ENCODE measurements at regions not wholly inside any gene's neighbourhood (a gene's known extent, or its start where the extent isn't known, plus 50 kb on each side); places are given as distances from the start of the nearest gene placed in this dataset.

GRCh38 chr9:107554636-107555035, 65.1 kb upstream of the KLF4 start:
- no peak overlapping the region for H3K4me2 ChIP-seq (ENCODE audit: low read length)
- peaks cover 4% of the 10 kb centered on the region for H3K4me1 ChIP-seq (ENCODE audit: control insufficient read depth, insufficient read depth, low read length)
- no peak overlapping the region for H3K9ac ChIP-seq (ENCODE audit: low read depth, low read length)
- H3K27me3 ChIP-seq (ENCODE audit: control insufficient read depth, insufficient read depth, low read length) = no peaks in the 10 kb centered on the region
- no peak overlapping the region for H3K4me3 ChIP-seq (ENCODE audit: low read length)
- no peaks in the 10 kb centered on the region for H3K9me3 ChIP-seq (replicated peaks; ENCODE audit: low read length)
- no peaks in the 10 kb centered on the region for H3K36me3 ChIP-seq (ENCODE audit: insufficient read depth, low read length)

DNA sequence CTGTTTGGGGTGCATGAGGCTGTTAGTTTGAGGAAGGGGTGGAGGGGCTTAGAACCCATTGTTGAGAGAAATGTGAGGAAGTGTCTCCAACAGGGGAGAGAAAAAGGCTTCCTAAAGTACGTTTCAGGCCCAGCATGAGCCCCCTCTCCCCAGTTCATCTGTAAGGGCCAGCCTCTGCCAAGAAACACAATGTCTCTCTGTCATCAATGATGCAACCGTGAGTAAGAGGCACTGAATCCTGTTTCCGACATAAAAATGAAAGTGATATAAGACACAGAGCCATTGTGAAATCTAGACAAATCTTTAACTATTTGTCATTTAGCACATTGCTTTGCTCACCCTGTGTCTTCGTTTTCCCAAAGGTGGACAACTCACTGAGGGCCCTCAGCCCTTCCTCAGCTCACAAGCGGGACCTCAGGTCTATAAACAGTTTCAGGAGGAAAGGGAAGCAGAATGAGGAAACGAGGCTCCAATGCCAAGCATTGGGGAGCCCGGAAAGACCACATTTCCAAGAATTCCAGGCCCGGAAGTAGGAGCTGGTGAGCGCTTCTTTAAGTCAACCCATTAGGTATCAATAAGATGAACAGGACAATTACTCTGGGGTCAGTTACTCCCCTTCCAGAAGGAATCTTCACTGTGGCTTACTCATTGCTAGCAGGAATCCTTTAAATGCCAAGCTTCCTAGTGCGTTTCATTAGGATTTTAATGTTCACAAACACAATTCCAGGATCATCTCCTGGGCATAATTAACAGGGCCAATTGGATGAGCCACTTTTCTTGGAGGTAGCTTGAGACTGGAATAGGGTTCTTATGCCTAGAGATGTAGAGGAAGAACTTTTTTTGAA, 59.0 kb upstream of the KLF4 start:
- Histone ChIP-seq H3K36me3 (ENCODE audit: insufficient read depth, low read length) (no peaks in the 10 kb centered on the region), H3K4me2 (ENCODE audit: low read length) (peak overlapping the region; percentile 78), H3K4me3 (ENCODE audit: low read length) (peak overlapping the region; percentile 60), H3K27me3 (ENCODE audit: control insufficient read depth, insufficient read depth, low read length) (no peaks in the 10 kb centered on the region), H3K9ac (ENCODE audit: low read depth, low read length) (peak overlapping the region; percentile 69), H3K9me3 (replicated peaks; ENCODE audit: low read length) (no peaks in the 10 kb centered on the region), H3K4me1 (ENCODE audit: control insufficient read depth, insufficient read depth, low read length) (peaks cover 19% of the 10 kb centered on the region)

DNA sequence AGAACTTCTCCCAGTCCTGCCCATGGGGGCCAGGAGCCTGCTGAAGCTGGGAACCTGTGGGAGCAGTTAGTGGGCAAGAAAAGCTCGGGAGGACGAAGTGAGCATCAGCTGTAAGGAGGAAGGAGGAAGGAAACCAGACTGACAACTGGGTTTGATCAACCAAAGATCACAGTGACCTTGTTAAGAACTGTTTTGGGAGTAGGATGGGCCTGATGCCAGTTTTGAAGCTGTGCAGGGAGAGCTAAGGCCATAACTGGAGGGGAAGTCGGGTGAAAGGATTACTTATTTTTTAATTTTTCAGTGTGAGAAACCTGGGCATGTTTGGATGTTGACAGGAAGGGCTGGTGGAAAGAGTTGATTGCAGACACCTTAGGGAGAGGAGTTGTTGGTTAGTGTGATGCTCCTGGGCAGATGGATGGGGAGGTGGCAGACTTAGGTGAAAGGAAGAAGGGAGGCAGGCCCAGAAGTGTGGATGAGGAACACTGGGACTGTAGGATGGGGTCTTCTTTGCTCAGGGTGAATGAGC, 58.3 kb upstream of the KLF4 start:
- no peaks in the 10 kb centered on the region for H3K9me3 ChIP-seq (replicated peaks; ENCODE audit: low read length)
- H3K27me3 ChIP-seq (ENCODE audit: control insufficient read depth, insufficient read depth, low read length) = no peaks in the 10 kb centered on the region
- H3K4me2 ChIP-seq (ENCODE audit: low read length) = peak overlapping the region; percentile 59
- no peaks in the 10 kb centered on the region for H3K36me3 ChIP-seq (ENCODE audit: insufficient read depth, low read length)
- peaks cover 19% of the 10 kb centered on the region for H3K4me1 ChIP-seq (ENCODE audit: control insufficient read depth, insufficient read depth, low read length)
- peak overlapping the region; percentile 21 for H3K4me3 ChIP-seq (ENCODE audit: low read length)
- H3K9ac ChIP-seq (ENCODE audit: low read depth, low read length) = no peak overlapping the region

- Histone ChIP-seq H3K4me2 (ENCODE audit: low read length) (no peak overlapping the region), H3K4me1 (ENCODE audit: control insufficient read depth, insufficient read depth, low read length) (peaks cover 19% of the 10 kb centered on the region), H3K36me3 (ENCODE audit: insufficient read depth, low read length) (no peaks in the 10 kb centered on the region), H3K27me3 (ENCODE audit: control insufficient read depth, insufficient read depth, low read length) (no peaks in the 10 kb centered on the region), H3K9me3 (replicated peaks; ENCODE audit: low read length) (no peaks in the 10 kb centered on the region), H3K9ac (ENCODE audit: low read depth, low read length) (no peak overlapping the region), H3K4me3 (ENCODE audit: low read length) (no peak overlapping the region)
Measured at GRCh38 chr9:107547303-107547702, 57.7 kb upstream of the KLF4 start.

- Histone ChIP-seq H3K4me2 (ENCODE audit: low read length) (no peak overlapping the region), H3K27me3 (ENCODE audit: control insufficient read depth, insufficient read depth, low read length) (no peaks in the 10 kb centered on the region), H3K4me3 (ENCODE audit: low read length) (no peak overlapping the region), H3K9me3 (replicated peaks; ENCODE audit: low read length) (no peaks in the 10 kb centered on the region), H3K4me1 (ENCODE audit: control insufficient read depth, insufficient read depth, low read length) (peaks cover 19% of the 10 kb centered on the region), H3K36me3 (ENCODE audit: insufficient read depth, low read length) (no peaks in the 10 kb centered on the region), H3K9ac (ENCODE audit: low read depth, low read length) (no peak overlapping the region)
Measured at GRCh38 chr9:107546859-107547258, 57.3 kb upstream of the KLF4 start.

GRCh38 chr9:107545036-107545435, 55.5 kb upstream of the KLF4 start:
- Histone ChIP-seq H3K4me2 (ENCODE audit: low read length) (no peak overlapping the region), H3K9me3 (replicated peaks; ENCODE audit: low read length) (no peaks in the 10 kb centered on the region), H3K4me3 (ENCODE audit: low read length) (no peak overlapping the region), H3K36me3 (ENCODE audit: insufficient read depth, low read length) (no peaks in the 10 kb centered on the region), H3K9ac (ENCODE audit: low read depth, low read length) (no peak overlapping the region), H3K4me1 (ENCODE audit: control insufficient read depth, insufficient read depth, low read length) (peaks cover 19% of the 10 kb centered on the region), H3K27me3 (ENCODE audit: control insufficient read depth, insufficient read depth, low read length) (no peaks in the 10 kb centered on the region)

DNA sequence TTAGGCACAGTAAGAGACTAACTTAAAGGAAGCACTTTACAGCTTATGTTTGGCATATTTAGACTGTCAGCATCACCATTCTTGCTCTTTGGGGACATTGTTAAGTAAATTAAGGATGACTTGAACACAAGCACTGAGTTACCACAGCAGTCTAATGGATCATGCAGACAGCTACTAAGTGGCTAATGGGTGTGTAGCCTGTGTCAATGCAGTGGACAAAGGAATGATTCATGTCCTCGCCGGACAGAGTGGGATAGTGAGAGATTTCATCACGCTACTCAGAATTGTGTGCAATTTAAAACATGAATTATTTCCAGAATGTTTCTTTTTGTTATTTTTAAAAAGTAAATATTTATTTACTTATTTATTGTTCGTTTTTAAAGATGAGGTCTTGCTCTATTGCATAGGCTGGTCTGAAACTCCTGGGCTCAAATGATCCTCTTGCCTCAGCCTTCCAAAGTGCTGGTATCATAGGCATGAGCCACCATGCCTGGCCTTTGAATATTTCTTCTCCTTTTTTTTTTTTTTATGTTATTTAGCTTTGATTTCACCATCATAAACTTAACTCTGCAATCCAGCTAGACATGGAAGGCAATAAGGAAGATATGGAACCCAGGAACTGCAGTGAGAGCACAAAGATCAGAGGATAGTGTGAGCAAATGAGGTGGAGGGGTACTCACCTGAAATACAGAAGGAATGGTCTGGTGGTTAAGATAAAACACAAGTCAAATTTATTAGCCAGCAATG, 53.0 kb upstream of the KLF4 start:
- Histone ChIP-seq H3K4me1 (ENCODE audit: control insufficient read depth, insufficient read depth, low read length) (peaks cover 2% of the 10 kb centered on the region), H3K9me3 (replicated peaks; ENCODE audit: low read length) (no peaks in the 10 kb centered on the region), H3K27me3 (ENCODE audit: control insufficient read depth, insufficient read depth, low read length) (no peaks in the 10 kb centered on the region), H3K4me3 (ENCODE audit: low read length) (no peak overlapping the region), H3K36me3 (ENCODE audit: insufficient read depth, low read length) (no peaks in the 10 kb centered on the region), H3K4me2 (ENCODE audit: low read length) (no peak overlapping the region), H3K9ac (ENCODE audit: low read depth, low read length) (no peak overlapping the region)

GRCh38 chr9:107541523-107541922, 52.0 kb upstream of the KLF4 start:
- H3K4me3 ChIP-seq (ENCODE audit: low read length) = no peak overlapping the region
- no peak overlapping the region for H3K4me2 ChIP-seq (ENCODE audit: low read length)
- no peaks in the 10 kb centered on the region for H3K36me3 ChIP-seq (ENCODE audit: insufficient read depth, low read length)
- H3K9ac ChIP-seq (ENCODE audit: low read depth, low read length) = no peak overlapping the region
- H3K27me3 ChIP-seq (ENCODE audit: control insufficient read depth, insufficient read depth, low read length) = no peaks in the 10 kb centered on the region
- no peaks in the 10 kb centered on the region for H3K4me1 ChIP-seq (ENCODE audit: control insufficient read depth, insufficient read depth, low read length)
- H3K9me3 ChIP-seq (replicated peaks; ENCODE audit: low read length) = no peaks in the 10 kb centered on the region

DNA sequence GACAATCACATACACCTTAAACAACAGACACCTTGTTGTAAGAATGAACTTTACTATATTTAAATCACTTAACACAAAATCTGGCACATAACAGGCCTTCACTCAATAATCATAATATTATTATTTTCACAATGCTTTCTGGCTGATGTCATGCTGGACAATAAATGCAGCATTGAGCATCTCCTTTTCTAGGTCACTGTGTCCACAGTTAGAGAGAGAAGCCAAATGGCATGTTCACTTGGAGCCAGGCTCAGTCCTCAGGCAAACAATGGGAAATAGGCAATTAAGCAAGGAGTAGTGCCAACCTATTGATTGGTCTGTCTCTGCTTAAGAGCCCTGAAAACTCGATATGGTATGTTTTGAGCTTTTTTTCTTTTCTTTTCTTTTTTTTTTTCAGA, 50.6 kb upstream of the KLF4 start:
- H3K4me3 ChIP-seq (ENCODE audit: low read length) = no peak overlapping the region
- no peaks in the 10 kb centered on the region for H3K4me1 ChIP-seq (ENCODE audit: control insufficient read depth, insufficient read depth, low read length)
- no peaks in the 10 kb centered on the region for H3K27me3 ChIP-seq (ENCODE audit: control insufficient read depth, insufficient read depth, low read length)
- H3K4me2 ChIP-seq (ENCODE audit: low read length) = no peak overlapping the region
- no peaks in the 10 kb centered on the region for H3K9me3 ChIP-seq (replicated peaks; ENCODE audit: low read length)
- H3K36me3 ChIP-seq (ENCODE audit: insufficient read depth, low read length) = no peaks in the 10 kb centered on the region
- no peak overlapping the region for H3K9ac ChIP-seq (ENCODE audit: low read depth, low read length)

GRCh38 chr9:107539427-107540163, 50.0 kb upstream of the KLF4 start:
- Histone ChIP-seq H3K4me2 (ENCODE audit: low read length) (no peak overlapping the region), H3K4me3 (ENCODE audit: low read length) (no peak overlapping the region), H3K27me3 (ENCODE audit: control insufficient read depth, insufficient read depth, low read length) (no peaks in the 10 kb centered on the region), H3K36me3 (ENCODE audit: insufficient read depth, low read length) (no peaks in the 10 kb centered on the region), H3K4me1 (ENCODE audit: control insufficient read depth, insufficient read depth, low read length) (no peaks in the 10 kb centered on the region), H3K9ac (ENCODE audit: low read depth, low read length) (no peak overlapping the region), H3K9me3 (replicated peaks; ENCODE audit: low read length) (no peaks in the 10 kb centered on the region)
